NCI-H748 treated with DMSO at 0.1 percent for 48 hours (cell line): ENCODE measurements at regions not wholly inside any gene's neighbourhood (a gene's known extent, or its start where the extent isn't known, plus 50 kb on each side); places are given as distances from the start of the nearest gene placed in this dataset.

Source experiments
- DNase-seq: peaks from one replicate; lab custom pipeline; 2025; lab: John Stamatoyannopoulos, UW

DNA sequence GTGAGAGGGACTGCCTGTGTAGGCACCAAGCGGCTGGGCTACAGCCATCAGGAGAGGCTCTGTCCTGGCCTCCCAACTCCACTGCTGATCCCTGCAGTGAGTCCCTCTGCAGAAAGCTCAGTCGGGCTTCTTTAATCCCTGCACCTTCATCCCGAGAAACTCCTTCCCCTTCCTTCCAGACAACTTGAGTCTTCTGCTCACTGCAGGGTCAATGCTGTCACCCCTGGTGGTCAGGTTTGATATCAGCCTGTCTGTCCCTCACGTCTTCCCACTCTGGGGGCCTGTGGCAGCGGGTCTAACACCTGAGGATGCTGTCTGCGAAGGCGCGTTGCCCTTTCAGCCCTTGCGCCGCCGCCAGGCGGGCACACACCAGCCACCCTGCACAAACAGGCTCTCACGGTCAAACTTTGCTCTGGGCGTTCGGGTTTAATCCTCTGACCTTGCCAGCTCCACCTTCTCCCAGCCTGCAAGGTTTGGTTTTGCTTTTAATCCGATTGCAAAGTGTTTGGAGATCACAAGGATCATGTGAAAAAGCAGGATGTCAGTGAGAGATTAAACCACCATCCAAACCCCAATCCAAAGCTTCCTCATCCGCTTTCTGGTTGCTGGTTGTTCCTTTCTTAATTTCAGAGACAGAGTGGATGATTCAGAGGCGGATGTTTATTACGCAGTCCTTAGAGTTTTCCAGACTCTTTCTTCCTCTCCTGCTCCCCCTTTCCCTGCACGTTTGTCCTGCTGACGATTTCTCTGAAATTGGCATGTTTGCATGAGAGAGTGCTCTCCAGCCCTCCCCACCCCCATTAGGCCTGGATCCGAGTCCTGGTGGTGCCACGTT is 74.8 kb upstream of the SLC34A2 start:
- DNase-seq = no peak

DNA sequence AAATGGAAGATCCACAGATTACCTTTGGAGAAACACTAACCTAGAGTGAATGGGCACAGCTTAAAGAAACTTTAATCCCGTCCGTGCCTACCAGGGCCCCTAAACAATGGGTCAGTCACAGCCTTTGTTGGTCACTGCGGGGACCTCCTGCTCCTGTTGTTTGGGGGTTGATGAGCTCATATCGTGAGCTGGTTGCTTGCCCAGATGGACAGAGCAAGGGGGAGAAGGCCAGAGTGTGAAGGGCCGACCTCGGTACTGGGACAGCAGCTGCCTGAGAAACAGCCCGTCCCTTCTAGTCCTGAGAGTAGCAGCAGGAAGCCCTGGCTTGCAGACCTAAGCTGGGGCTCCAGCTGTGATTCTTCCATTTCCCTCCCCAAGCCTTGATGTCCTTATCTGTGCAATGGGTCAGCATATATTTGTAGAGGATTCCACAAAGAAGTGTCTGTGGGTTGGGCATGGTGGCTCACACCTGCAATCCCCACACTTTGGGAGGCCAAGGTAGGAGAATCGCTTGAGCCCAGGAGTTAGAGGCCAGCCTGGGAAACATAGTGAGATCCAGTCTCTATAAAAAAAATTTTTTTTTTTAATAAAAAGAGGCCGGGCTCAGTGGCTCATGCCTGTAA is 69.6 kb upstream of the SLC34A2 start:
- DNase-seq = no peak

DNA sequence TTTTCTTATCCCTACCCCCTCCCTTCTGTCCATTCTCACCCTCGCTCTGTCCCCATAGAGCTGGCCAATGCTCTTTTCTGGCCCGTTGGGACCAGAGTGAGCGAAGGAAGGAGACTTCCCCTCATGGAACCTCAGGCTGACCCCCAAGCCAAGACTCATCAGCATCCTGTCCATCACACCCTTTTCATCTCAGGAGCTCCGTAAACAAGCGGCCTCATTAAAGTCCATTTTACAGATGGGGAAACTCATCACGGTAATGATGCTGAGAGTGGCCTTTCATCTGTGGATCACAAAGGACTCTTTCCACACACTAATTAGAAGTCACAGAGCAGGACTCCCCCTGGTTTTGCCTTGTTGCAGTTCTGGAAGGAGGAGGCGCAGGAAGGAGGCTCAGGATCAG is 67.4 kb upstream of the SLC34A2 start:
- DNase-seq = no peak

DNA sequence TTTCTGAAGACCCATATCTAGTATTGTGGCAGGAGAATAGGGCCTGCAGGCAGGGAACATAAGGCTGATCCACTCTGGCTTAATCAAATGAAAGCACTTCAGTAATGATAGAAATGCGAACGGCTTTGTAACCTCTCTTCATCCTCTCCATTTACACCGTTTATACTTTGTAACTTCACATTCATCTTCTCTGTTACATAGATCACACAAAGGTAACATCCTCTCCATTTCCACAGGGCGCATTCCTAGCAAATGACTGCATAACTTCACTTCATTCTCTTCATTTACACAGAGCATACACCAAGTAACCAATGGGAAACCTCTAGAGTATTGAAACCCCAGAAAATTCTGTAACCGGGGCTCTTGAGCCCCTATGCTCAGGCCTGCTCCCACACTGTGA is 65.5 kb upstream of the SLC34A2 start:
- DNase-seq = no peak

DNA sequence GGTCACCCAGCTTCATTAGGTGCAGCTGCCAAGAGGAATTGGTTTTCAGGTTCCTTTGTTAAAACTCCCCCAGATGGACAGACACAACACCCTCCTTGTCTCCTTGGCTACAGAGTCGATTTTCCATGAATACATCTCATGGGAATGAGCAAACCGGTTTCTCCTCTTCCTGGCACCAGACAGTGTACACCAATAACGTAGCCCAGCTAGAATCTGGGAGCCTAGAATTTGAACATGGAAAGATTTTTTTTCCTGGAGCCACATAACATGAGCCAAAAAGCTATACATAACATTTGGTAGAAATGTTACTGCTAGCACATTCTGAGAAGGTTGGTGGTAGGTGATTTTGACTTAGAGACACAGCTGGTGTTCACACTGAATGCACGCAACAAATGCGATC is 62.9 kb upstream of the SLC34A2 start:
- peak; percentile 44 for DNase-seq
